ENCODE measurements at regions not wholly inside any gene's neighbourhood (a gene's known extent, or its start where the extent isn't known, plus 50 kb on each side); places are given as distances from the start of the nearest gene placed in this dataset.

GRCh38 chr12:46449856-46450255 lies 77.3 kb upstream of the SLC38A2 start:
- no peak for DNase-seq (ENCODE audit: low spot score)

DNA sequence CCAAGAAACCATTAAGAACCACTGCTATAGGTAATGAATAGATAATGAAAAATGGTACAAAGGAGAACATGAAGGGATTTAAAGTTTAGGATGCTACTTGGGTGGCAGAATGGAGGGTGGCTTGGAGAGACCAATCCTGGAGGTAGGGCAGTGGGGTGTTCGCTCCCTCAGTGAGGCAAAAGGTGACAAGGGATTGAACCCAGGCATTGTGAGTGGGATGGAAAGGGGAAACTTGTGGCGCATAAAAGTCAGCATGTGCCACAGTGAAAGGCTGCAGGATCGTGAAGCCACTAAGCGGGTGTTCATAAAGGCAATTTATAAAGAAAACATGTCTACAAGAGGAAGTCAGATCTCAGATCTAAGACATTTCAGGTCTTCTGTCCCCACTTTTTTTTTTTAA lies 76.7 kb upstream of the SLC38A2 start:
- DNase-seq (ENCODE audit: low spot score), result no peak

- DNase-seq (ENCODE audit: low spot score), result no peak
Observed at GRCh38 chr12:46446645-46447044, 74.1 kb upstream of the SLC38A2 start.

- DNase-seq (ENCODE audit: low spot score), result no peak
Observed at GRCh38 chr12:46445551-46446235, 73.1 kb upstream of the SLC38A2 start.

DNA sequence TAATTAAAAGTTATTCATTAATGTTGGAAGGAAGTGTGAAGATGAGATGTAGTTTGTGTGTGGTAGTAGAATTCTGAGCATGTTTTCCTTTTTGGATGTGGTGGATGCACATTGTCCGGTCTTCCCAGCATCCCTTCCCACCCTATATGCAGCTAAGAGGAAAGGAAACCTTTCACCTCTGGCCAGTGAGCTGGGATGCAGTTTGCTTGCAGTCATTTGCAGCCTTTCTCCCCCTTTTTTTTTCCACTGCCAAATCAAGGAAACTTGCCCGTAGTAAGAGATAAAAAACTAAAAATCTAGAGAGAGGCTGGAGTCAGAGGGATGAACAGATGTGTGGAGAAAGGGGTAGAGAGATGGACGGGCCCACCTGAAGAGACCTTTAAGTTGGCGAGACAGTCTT lies 72.5 kb upstream of the SLC38A2 start:
- DNase-seq (ENCODE audit: low spot score), result no peak

DNA sequence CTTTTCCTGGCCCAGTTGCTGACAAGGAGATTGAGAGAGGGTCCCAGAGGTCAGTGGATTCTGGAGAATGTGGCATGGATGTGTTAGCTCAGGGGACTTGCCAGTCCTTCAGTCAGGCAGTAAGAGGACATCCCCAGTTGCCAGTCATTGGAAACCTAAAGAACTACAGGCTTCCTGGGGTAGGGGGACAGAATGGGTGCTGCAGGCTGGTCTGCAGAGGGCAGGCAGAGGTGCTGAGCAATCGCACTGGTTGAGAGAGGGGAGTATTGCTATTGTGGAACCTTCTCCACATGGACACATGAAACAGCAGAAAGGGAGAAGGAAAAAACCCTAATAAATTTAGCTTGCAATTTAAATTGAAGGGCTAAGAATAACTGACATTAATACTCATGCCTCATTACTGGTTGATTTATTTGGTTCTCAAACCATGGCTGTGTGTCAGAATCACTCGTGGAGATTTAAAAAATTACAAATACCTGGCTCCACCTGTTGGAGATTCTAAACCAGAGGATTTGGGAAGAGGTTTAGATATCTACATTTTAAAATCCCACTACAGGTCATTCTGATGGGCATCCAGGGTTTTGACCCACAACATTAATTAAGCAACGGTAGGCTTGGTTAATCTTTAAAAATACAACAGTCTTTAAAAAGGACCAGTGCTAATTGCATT lies 71.2 kb upstream of the SLC38A2 start:
- DNase-seq (ENCODE audit: low spot score), result no peak

DNA sequence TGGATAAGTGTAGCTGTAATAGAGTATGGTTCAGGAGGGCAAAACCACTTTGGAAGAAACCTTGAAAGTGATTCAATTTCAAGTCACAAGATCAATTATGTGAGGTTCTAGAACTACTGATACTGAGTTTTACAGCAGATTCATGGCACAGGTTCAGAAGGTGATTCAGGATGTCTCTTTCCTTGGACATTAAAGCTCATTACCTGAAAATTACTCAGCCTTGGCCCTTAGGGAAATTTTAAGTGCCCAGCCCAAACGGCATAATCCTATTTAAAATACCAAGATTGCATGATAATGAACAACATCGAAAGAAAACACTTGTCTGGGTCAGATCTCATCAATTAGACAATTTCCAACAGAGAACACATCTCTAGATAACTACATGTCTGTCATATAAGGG lies 70.2 kb upstream of the SLC38A2 start:
- DNase-seq (ENCODE audit: low spot score), result no peak

GRCh38 chr12:46442239-46442638 lies 69.7 kb upstream of the SLC38A2 start:
- no peak for DNase-seq (ENCODE audit: low spot score)

DNA sequence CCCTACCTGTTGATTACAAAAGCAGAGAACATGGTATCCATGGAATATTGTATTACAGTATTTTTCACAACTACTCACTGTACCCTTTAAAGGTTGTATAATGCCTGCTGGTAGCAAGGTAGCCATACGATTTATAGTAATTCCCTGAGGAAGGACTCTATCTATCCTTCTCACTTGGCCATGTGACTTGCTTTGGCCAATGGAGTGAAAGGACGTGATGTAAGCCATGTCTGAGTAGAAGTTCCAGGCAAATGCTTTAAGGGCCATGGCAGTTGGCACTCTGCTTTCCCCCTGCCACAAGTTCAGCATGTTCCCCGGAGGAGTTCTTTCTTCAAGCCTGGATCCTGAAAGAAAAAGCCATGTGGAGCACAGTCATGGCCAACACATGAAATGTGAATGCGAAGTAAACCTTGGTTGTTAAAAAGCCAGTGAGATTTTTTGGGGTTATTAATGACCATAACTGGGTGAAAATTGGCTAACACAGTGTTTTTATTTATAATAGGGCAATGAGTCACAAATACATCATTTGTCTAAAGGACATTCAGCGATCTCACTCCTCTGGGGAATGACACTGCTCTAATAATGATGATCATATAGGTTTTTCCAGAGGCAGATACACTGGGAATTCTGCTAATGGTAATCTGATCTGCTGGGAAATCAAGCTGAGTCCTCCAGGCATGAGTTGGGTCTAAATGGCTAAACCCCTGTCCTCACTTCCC lies 67.4 kb upstream of the SLC38A2 start:
- DNase-seq (ENCODE audit: low spot score), result no peak

GRCh38 chr12:46438719-46439319 lies 66.2 kb upstream of the SLC38A2 start:
- DNase-seq (ENCODE audit: low spot score), result no peak

GRCh38 chr12:46438256-46438655 lies 65.7 kb upstream of the SLC38A2 start:
- DNase-seq (ENCODE audit: low spot score), result no peak

DNA sequence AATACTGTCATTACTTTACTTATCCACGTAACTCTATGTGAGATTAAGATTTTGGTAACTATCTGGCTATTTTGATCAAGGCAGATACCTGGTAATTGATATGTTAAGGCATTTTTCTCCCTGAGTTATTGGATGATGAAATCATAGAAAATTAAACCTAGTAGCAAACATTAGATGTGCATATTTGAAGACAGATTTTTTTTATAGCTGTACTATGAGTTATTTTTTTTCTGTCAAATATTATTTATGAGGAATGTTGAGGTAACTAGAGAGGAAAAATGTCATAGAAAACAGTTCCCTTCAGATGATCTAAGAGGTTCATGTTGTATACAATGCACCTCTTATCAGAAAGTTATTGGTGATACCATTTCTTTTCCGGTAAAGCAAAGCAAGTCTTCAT lies 64.9 kb upstream of the SLC38A2 start:
- DNase-seq (ENCODE audit: low spot score), result no peak

DNA sequence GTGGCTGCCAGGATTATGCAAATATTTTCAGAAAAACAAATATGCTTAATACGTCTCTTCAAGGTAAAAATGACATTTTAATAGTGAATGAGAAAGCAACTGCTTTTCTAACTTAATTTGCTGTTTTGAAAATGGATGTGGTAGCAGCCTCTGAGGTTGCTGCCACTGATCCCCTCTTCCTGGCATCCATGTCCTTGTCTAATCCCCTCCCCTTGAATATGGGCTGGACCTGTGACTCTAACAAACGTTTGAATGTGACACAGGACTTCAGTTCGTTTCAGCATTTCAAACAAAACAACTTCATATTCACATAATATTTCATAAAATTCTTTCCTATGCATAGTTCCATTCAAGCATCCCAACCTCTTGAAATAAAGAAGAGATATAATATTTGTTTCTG lies 64.2 kb upstream of the SLC38A2 start:
- no peak for DNase-seq (ENCODE audit: low spot score)

DNA sequence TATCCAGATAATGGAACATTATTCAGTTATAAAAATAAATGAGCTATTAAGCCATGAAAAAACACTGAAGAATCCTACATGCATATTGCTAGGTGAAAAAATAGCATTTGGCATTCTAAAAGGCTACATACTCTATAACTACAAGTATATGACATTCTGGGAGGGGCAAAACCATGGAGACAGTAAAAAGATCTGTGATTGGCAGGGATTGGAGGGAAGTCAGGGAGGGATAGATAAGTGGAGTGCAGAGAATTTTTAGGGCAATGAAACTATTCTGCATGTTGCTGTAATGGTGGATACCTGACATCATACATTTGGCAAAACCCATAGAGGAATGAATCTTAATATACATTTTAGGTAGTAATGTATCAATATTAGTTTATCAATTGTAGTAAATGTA lies 63.1 kb upstream of the SLC38A2 start:
- no peak for DNase-seq (ENCODE audit: low spot score)

GRCh38 chr12:46435029-46435428 lies 62.5 kb upstream of the SLC38A2 start:
- no peak for DNase-seq (ENCODE audit: low spot score)

- no peak for DNase-seq (ENCODE audit: low spot score)
Observed at GRCh38 chr12:46433829-46434228, 61.3 kb upstream of the SLC38A2 start.

DNA sequence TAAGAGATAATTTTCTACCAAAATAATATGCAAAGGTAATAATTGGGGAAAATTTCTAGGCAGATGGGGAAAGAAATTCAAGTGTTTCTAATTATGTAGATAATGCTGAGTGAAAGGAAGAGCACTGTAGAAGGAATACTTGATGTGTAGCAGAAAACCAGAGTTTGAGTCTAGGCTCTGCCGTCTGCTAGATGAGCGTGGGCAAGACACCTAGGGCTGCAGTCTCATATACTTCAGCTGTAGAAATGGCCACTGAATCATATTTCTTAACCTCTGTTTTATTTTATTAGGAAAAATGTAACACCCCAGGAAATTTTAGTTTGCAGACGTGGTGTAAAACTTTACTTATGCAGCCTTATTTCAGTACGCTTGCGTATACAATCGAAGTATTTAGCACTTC lies 59.8 kb upstream of the SLC38A2 start:
- no peak for DNase-seq (ENCODE audit: low spot score)

DNA sequence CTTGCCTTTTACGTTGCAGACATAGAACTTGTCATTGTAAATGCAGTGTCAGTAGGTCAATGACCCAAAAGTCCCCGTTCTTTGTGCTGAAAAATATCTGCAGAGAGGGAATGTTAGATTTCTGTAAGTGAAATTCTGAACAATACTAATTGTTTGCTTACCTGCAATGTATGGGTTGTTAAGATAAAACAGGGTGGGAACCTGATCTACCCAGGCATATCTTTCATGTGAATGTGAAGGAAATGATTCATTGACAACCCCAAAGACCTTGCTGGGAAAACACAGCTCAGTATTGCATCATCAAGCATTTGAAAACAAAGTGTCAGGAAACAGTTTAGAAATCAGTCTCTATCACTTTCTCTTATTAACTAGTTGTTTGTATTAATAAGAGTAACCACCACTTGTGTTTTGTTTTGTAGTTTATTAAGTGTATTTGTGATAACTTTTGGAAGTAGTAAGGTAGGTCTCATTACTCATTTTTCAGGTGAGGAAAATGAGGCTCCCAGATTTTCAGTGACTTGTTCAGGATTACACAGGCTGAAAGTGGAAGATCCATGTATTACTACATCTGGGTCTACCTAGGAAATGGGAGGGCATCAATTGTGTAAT lies 57.9 kb upstream of the SLC38A2 start:
- no peak for DNase-seq (ENCODE audit: low spot score)

All from Ammon's horn (tissue), 1 donor.